ENCODE measurements at regions not wholly inside any gene's neighbourhood (a gene's known extent, or its start where the extent isn't known, plus 50 kb on each side); places are given as distances from the start of the nearest gene placed in this dataset.

- Histone ChIP-seq H3K27ac (no peak overlapping the region), H3K36me3 (no peaks in the 10 kb centered on the region), H3K9me3 (no peaks in the 10 kb centered on the region), H3K27me3 (no peaks in the 10 kb centered on the region), H3K4me1 (no peaks in the 10 kb centered on the region), H3K4me3 (no peak overlapping the region)
- intact Hi-C loops (cut with DNase I; ENCODE audit: low total_unique reads): no loop called here
- DNase-seq: no peak
- TF ChIP-seq POLR2A (IDR thresholded peaks at IDR 0.05) (no peak), EP300 (IDR thresholded peaks at IDR 0.05) (no peak), CTCF (IDR thresholded peaks at IDR 0.05) (no peak), POLR2AphosphoS5 (IDR thresholded peaks at IDR 0.05) (no peak)
Measured at GRCh38 chr10:36048236-36048635, 406.1 kb upstream of the FZD8 start.

GRCh38 chr10:36042135-36042534 lies 400.0 kb upstream of the FZD8 start:
- H3K9me3 ChIP-seq: no peaks in the 10 kb centered on the region
- 75 to 88% (median 81%) methylated on average over 2 of the region's 2 CpGs for WGBS, 5 donors
- no peaks in the 10 kb centered on the region for H3K27me3 ChIP-seq
- H3K36me3 ChIP-seq: no peaks in the 10 kb centered on the region
- no peaks in the 10 kb centered on the region for H3K4me1 ChIP-seq
- TF ChIP-seq EP300 (IDR thresholded peaks at IDR 0.05) (no peak), CTCF (IDR thresholded peaks at IDR 0.05) (no peak), POLR2A (IDR thresholded peaks at IDR 0.05) (no peak), POLR2AphosphoS5 (IDR thresholded peaks at IDR 0.05) (no peak)
- DNase-seq: no peak
- intact Hi-C loops (cut with DNase I; ENCODE audit: low total_unique reads): no loop called here
- no peak overlapping the region for H3K27ac ChIP-seq
- H3K4me3 ChIP-seq: no peak overlapping the region

- H3K9me3 ChIP-seq: no peaks in the 10 kb centered on the region
- no peak overlapping the region for H3K27ac ChIP-seq
- WGBS, 5 donors: 75 to 81% (median 79%) methylated on average over 3 of the region's 3 CpGs
- no peaks in the 10 kb centered on the region for H3K27me3 ChIP-seq
- H3K4me3 ChIP-seq: no peak overlapping the region
- intact Hi-C loops (cut with DNase I; ENCODE audit: low total_unique reads): no loop called here
- H3K4me1 ChIP-seq: no peaks in the 10 kb centered on the region
- DNase-seq: no peak
- TF ChIP-seq EP300 (IDR thresholded peaks at IDR 0.05) (no peak), POLR2AphosphoS5 (IDR thresholded peaks at IDR 0.05) (no peak), CTCF (IDR thresholded peaks at IDR 0.05) (no peak), POLR2A (IDR thresholded peaks at IDR 0.05) (no peak)
- no peaks in the 10 kb centered on the region for H3K36me3 ChIP-seq
Measured at GRCh38 chr10:36038316-36038955, 396.3 kb upstream of the FZD8 start.

- no peak overlapping the region for H3K4me3 ChIP-seq
- no peaks in the 10 kb centered on the region for H3K27me3 ChIP-seq
- intact Hi-C loops (cut with DNase I; ENCODE audit: low total_unique reads): no loop called here
- DNase-seq: no peak
- TF ChIP-seq CTCF (IDR thresholded peaks at IDR 0.05) (no peak), POLR2A (IDR thresholded peaks at IDR 0.05) (no peak), POLR2AphosphoS5 (IDR thresholded peaks at IDR 0.05) (no peak), EP300 (IDR thresholded peaks at IDR 0.05) (no peak)
- H3K9me3 ChIP-seq: no peaks in the 10 kb centered on the region
- H3K36me3 ChIP-seq: no peaks in the 10 kb centered on the region
- WGBS, 5 donors: 61 to 77% (median 70%) methylated on average over 5 of the region's 5 CpGs
- H3K27ac ChIP-seq: no peak overlapping the region
- H3K4me1 ChIP-seq: no peaks in the 10 kb centered on the region
Measured at GRCh38 chr10:36036137-36036536, 394.0 kb upstream of the FZD8 start.
